ENCODE measurements at regions not wholly inside any gene's neighbourhood (a gene's known extent, or its start where the extent isn't known, plus 50 kb on each side); places are given as distances from the start of the nearest gene placed in this dataset.

DNA sequence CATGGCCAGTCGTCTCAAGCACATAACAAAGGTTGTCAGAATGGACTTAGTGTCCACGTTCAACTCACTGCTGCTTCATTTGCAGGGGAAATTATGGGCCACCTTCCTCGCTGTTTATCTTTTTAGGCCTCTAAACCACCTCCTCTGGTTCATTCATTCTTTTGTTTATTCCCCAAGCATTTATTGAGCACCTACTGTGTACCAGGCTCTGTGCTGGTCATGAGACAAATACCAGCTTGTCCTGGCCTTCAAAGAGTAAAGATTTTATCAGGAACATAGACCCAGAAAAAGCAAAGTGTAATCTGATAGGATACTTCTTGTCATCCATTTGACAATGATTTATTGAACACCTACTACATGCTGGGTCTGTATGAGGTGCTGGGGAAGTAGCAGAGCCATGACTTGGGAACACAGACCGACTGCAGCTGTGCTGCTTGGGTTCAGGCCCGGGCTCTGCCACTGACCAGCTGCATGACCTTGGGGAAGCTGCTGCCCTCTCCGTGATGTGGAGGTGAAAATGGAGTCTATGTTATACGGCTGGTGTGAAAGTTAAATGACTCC lies 63.4 kb upstream of the SLC6A6 start:
- H4K20me1 ChIP-seq (ENCODE audit: control insufficient read depth, insufficient read depth, insufficient read length), result no peaks in the 10 kb centered on the region
- H2BK15ac ChIP-seq (ENCODE audit: low read depth, low read length), result no peak overlapping the region
- Mint-ChIP-seq H3K27me3 (ENCODE audit: low read depth) (peaks cover 33% of the 10 kb centered on the region), H3K36me3 (ENCODE audit: insufficient read depth in 1 of 3, low read depth in 3 of 3) (peaks cover 0 to 2% (median 0%) of the 10 kb centered on the region in 3 experiments; a peak in 1 of 7 replicates), H3K4me3 (no peak overlapping the region), H3K27ac (no peak overlapping the region), H3K9me3 (peaks cover 0 to 2% of the 10 kb centered on the region in 2 experiments; a peak in 2 of 5 replicates), H3K4me1 (peaks cover 11 to 19% of the 10 kb centered on the region in 2 experiments)
- H3K27me3 ChIP-seq (ENCODE audit: insufficient read depth, low read length), result no peaks in the 10 kb centered on the region
- WGBS (ENCODE audit: extremely low coverage, insufficient read length, low lambda C conversion rate), result no CpG with 5 or more reads among the region's 7 CpGs
- H3T11ph ChIP-seq (ENCODE audit: low read length), result no peak overlapping the region
- no peak overlapping the region for H4K8ac ChIP-seq (replicated peaks; ENCODE audit: insufficient read length, low read depth, low read length)
- H4K5ac ChIP-seq (ENCODE audit: insufficient read length, low read depth, low read length), result no peak overlapping the region
- H2BK20ac ChIP-seq (ENCODE audit: low read depth, low read length, poor library complexity, severe bottlenecking), result no peak overlapping the region
- no peak overlapping the region for H3K18ac ChIP-seq (ENCODE audit: insufficient read length, low read depth, low read length)
- no peak overlapping the region for H2BK5ac ChIP-seq (ENCODE audit: insufficient read length, low read length)
- H3K79me2 ChIP-seq (ENCODE audit: insufficient read depth, low read length), result no peaks in the 10 kb centered on the region
- H3K4ac ChIP-seq (ENCODE audit: low read depth, low read length), result no peak overlapping the region
- no peaks in the 10 kb centered on the region for H3K4me1 ChIP-seq (ENCODE audit: insufficient read depth, low read length)
- H3K23ac ChIP-seq (ENCODE audit: insufficient read length, low read depth, low read length), result no peak overlapping the region
- no peaks in the 10 kb centered on the region for H3K23me2 ChIP-seq (ENCODE audit: insufficient read length, low read depth, low read length, poor library complexity, severe bottlenecking)
- H3K9ac ChIP-seq (ENCODE audit: extremely low read depth, insufficient read length, low read length), result no peak overlapping the region
- no peak overlapping the region for H3K4me2 ChIP-seq (ENCODE audit: insufficient read depth, insufficient read length, low read length)
- no peak for DNase-seq
- no peak overlapping the region for H2BK120ac ChIP-seq (ENCODE audit: low read depth, low read length, poor library complexity, severe bottlenecking)
- H3K27ac ChIP-seq (ENCODE audit: insufficient read length, low read depth, low read length), result no peak overlapping the region
- no peak overlapping the region for H4K91ac ChIP-seq (ENCODE audit: insufficient read length, low read depth, low read length)
- no peak overlapping the region for H2AFZ ChIP-seq (ENCODE audit: low read length)
- no peaks in the 10 kb centered on the region for H3K9me3 ChIP-seq (ENCODE audit: control insufficient read depth, low read depth, low read length)
- no peak overlapping the region for H2BK12ac ChIP-seq (ENCODE audit: insufficient read length, low read depth, low read length)
- TF ChIP-seq CTCF (conservative IDR thresholded peaks at IDR 0.05), result no peak
- H2AK5ac ChIP-seq (ENCODE audit: insufficient read length, low read length), result no peak overlapping the region
- H3K79me1 ChIP-seq (ENCODE audit: insufficient read depth, low read depth, low read length, poor library complexity, severe bottlenecking), result no peaks in the 10 kb centered on the region
- no peak overlapping the region for H3K56ac ChIP-seq (ENCODE audit: insufficient read length, low read depth, low read length)
- no peak overlapping the region for H3K14ac ChIP-seq (ENCODE audit: insufficient read depth, low read length)
